CD4-positive, alpha-beta T cell (primary cell): ENCODE measurements at regions not wholly inside any gene's neighbourhood (a gene's known extent, or its start where the extent isn't known, plus 50 kb on each side); places are given as distances from the start of the nearest gene placed in this dataset.

Source experiments
- ATAC-seq: fragments of 200-7000 bp; cut with Tn5 transposase; one replicate; pipeline ENCODE4 v1.10.0; 2022; ENCODE audit warnings: mild to moderate bottlenecking; ENCODE audit not compliant: poor library complexity
- CTCF ChIA-PET: fragments of 350-600 bp; sonication (Branson Sonifier 250); formaldehyde crosslinking; loops from one replicate; lab custom pipeline; 2021; ENCODE audit warnings: antibody characterized with exemption, inconsistent platforms; lab: Charles Lee
- POLR2A ChIA-PET: fragments of 350-600 bp; sonication (Branson Sonifier 250); formaldehyde crosslinking; loops from one replicate; lab custom pipeline; 2021; ENCODE audit warnings: antibody characterized with exemption, inconsistent platforms; lab: Charles Lee
- DNase-seq, 14 experiments: peaks; one replicate each; pipeline ENCODE4 v3.0.0-alpha.2; 2013 to 2020; ENCODE audit warnings: mixed read lengths in 2 of 14
- H3K27ac ChIP-seq, 2 donors: one replicate each; pipeline versions ENCODE4 v1.5.1 to v1.7.0; 2013; ENCODE audit warnings: low read length in 2 of 2, low read depth in 1 of 2, mild to moderate bottlenecking in 1 of 2
- H3K27me3 ChIP-seq, 2 experiments: 1 replicate in 1 of 2; 2 replicates in 1 of 2; pipeline versions ENCODE4 v1.6.1 to v1.7.0; 2013; ENCODE audit warnings: low read length in 2 of 2, control low read depth in 1 of 2, mild to moderate bottlenecking in 1 of 2, moderate library complexity in 1 of 2; ENCODE audit not compliant: insufficient read depth in 2 of 2, control insufficient read depth in 1 of 2
- H3K36me3 ChIP-seq: one replicate; pipeline ENCODE4 v1.6.1; 2013; ENCODE audit warnings: low read length, control low read depth; ENCODE audit not compliant: insufficient read depth
- H3K4me1 ChIP-seq: one replicate; pipeline ENCODE4 v1.6.1; 2013; ENCODE audit warnings: low read length, control low read depth; ENCODE audit not compliant: insufficient read depth
- H3K4me3 ChIP-seq: one replicate; pipeline ENCODE4 v1.5.1; 2013; ENCODE audit warnings: mild to moderate bottlenecking, low read length, moderate library complexity
- H3K9me3 ChIP-seq, 2 experiments: 1 replicate in 1 of 2; 2 replicates in 1 of 2; pipeline versions ENCODE4 v1.6.1 to v1.7.0; 2013; ENCODE audit warnings: low read length in 2 of 2, mild to moderate bottlenecking in 2 of 2, control low read depth in 1 of 2, moderate library complexity in 1 of 2; ENCODE audit not compliant: control insufficient read depth in 1 of 2, insufficient read depth in 1 of 2
- H3K27ac Mint-ChIP-seq: one replicate; pipeline ENCODE4 v1.8.0; 2020; ENCODE audit warnings: mixed read lengths
- H3K27me3 Mint-ChIP-seq: one replicate; pipeline ENCODE4 v1.8.0; 2021; ENCODE audit warnings: mixed read lengths
- H3K36me3 Mint-ChIP-seq: one replicate; pipeline ENCODE4 v1.8.0; 2021; ENCODE audit warnings: low read depth, mixed read lengths
- H3K4me1 Mint-ChIP-seq: one replicate; pipeline ENCODE4 v1.8.0; 2021; ENCODE audit warnings: low read depth, mixed read lengths
- H3K4me3 Mint-ChIP-seq: one replicate; pipeline ENCODE4 v1.8.0; 2020; ENCODE audit warnings: mild to moderate bottlenecking, mixed read lengths
- H3K9me3 Mint-ChIP-seq: one replicate; pipeline ENCODE4 v1.8.0; 2020; ENCODE audit warnings: mixed read lengths
- intact Hi-C, 2 experiments: fragments of 100-400 bp; cut with DNase I in 1 of 2; cut with micrococcal nuclease in 1 of 2; formaldehyde crosslinking; loops; one replicate each; pipeline versions ENCODE4 v1.15.1 to v1.9.0; 2023 to 2025; cut with DNase I, micrococcal nuclease
- TF ChIP-seq, protein P1 (sequence below): fragments of 200-600 bp; IDR thresholded peaks from one replicate; pipeline ENCODE4 v1.8.0; 2022; ENCODE audit warnings: antibody characterized with exemption, mild to moderate bottlenecking

GRCh38 chr14:49051328-49052060 lies 534.7 kb downstream of the RPS29 start:
- no peak overlapping the region for H3K4me3 ChIP-seq
- DNase-seq = no peak
- intact Hi-C loops = no loop called here
- no peak overlapping the region for H3K4me3 Mint-ChIP-seq
- no peak overlapping the region for H3K27ac Mint-ChIP-seq
- no peak for ATAC-seq
- peaks cover 6% of the 10 kb centered on the region for H3K27me3 Mint-ChIP-seq
- no peak overlapping the region for H3K27ac ChIP-seq
- no peaks in the 10 kb centered on the region for H3K36me3 ChIP-seq
- ChIA-PET POLR2A (no interaction called here), CTCF (no interaction called here)
- no peaks in the 10 kb centered on the region for H3K36me3 Mint-ChIP-seq
- no peaks in the 10 kb centered on the region for H3K4me1 Mint-ChIP-seq
- no peaks in the 10 kb centered on the region for H3K4me1 ChIP-seq
- TF ChIP-seq, protein P1, sequence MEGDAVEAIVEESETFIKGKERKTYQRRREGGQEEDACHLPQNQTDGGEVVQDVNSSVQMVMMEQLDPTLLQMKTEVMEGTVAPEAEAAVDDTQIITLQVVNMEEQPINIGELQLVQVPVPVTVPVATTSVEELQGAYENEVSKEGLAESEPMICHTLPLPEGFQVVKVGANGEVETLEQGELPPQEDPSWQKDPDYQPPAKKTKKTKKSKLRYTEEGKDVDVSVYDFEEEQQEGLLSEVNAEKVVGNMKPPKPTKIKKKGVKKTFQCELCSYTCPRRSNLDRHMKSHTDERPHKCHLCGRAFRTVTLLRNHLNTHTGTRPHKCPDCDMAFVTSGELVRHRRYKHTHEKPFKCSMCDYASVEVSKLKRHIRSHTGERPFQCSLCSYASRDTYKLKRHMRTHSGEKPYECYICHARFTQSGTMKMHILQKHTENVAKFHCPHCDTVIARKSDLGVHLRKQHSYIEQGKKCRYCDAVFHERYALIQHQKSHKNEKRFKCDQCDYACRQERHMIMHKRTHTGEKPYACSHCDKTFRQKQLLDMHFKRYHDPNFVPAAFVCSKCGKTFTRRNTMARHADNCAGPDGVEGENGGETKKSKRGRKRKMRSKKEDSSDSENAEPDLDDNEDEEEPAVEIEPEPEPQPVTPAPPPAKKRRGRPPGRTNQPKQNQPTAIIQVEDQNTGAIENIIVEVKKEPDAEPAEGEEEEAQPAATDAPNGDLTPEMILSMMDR = no peak
- no peaks in the 10 kb centered on the region for H3K27me3 ChIP-seq
- H3K9me3 Mint-ChIP-seq = no peaks in the 10 kb centered on the region
- no peaks in the 10 kb centered on the region for H3K9me3 ChIP-seq

DNA sequence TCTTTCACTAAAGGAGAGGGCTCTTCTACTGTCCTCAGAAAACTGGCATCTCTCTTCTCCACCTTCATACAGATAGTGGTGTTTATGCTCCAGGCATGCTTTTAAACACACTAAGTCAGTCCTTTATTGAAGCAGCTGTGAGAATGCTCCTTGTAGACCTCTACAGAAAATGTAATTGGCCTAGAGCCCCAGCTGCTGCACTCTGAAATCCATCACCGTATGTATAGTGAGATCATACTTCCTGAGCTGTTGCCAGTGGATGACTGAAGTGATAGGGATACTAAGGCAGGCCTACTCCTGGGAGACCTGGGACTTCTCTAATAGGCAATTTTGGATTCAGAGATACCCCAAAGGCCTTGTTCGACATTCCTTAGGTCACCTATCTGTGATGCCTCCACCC lies 535.4 kb downstream of the RPS29 start:
- Histone ChIP-seq H3K36me3 (no peaks in the 10 kb centered on the region), H3K27ac (no peak overlapping the region), H3K4me1 (no peaks in the 10 kb centered on the region), H3K4me3 (no peak overlapping the region), H3K27me3 (no peaks in the 10 kb centered on the region), H3K9me3 (no peaks in the 10 kb centered on the region)
- H3K4me1 Mint-ChIP-seq = no peaks in the 10 kb centered on the region
- H3K27ac Mint-ChIP-seq = no peak overlapping the region
- TF ChIP-seq, protein P1 = no peak
- ChIA-PET POLR2A (no interaction called here), CTCF (no interaction called here)
- intact Hi-C loops = no loop called here
- DNase-seq = no peak
- ATAC-seq = no peak
- no peaks in the 10 kb centered on the region for H3K36me3 Mint-ChIP-seq
- H3K4me3 Mint-ChIP-seq = no peak overlapping the region
- no peaks in the 10 kb centered on the region for H3K9me3 Mint-ChIP-seq
- no peaks in the 10 kb centered on the region for H3K27me3 Mint-ChIP-seq

DNA sequence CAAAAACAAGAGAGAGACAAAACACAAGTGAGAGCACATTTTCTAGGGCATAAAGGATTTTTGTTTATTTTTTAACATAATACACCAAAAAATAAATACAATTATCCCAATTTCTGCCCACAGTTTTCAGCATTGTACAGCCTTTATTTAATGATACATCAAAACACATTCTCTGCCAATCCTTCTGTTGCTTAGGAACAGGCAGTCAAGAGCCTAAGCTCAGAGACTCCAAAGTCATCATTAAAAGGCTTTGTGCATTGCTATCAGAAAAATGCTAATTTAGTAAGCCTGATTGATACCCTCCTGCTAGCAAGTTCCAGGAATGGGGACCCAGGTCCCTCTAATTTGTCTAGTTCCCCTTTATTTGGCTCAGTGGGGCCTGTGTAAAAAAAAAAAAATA lies 536.5 kb downstream of the RPS29 start:
- H3K4me1 Mint-ChIP-seq = no peaks in the 10 kb centered on the region
- no peaks in the 10 kb centered on the region for H3K36me3 Mint-ChIP-seq
- no peak overlapping the region for H3K27ac ChIP-seq
- ChIA-PET POLR2A (no interaction called here), CTCF (no interaction called here)
- no peaks in the 10 kb centered on the region for H3K27me3 ChIP-seq
- no peaks in the 10 kb centered on the region for H3K4me1 ChIP-seq
- ATAC-seq = no peak
- TF ChIP-seq, protein P1 = no peak
- no peak overlapping the region for H3K4me3 ChIP-seq
- H3K4me3 Mint-ChIP-seq = no peak overlapping the region
- H3K27me3 Mint-ChIP-seq = no peaks in the 10 kb centered on the region
- no peak for DNase-seq
- H3K9me3 Mint-ChIP-seq = no peaks in the 10 kb centered on the region
- H3K27ac Mint-ChIP-seq = no peak overlapping the region
- intact Hi-C loops = no loop called here
- H3K36me3 ChIP-seq = no peaks in the 10 kb centered on the region
- H3K9me3 ChIP-seq = no peaks in the 10 kb centered on the region
